Neuronal stem cell (in vitro differentiated cells): ENCODE measurements at regions not wholly inside any gene's neighbourhood (a gene's known extent, or its start where the extent isn't known, plus 50 kb on each side); places are given as distances from the start of the nearest gene placed in this dataset.

Experiments used
- DNase-seq: peaks from one replicate; pipeline ENCODE4 v3.0.0-alpha.2; 2013; ENCODE audit warnings: low spot score
- H2AFZ ChIP-seq: one replicate; pipeline ENCODE4 v1.6.1; 2013; ENCODE audit warnings: mild to moderate bottlenecking, low read length, inconsistent platforms
- H2AK5ac ChIP-seq: 2 replicates; pipeline ENCODE4 v1.6.1; 2013; ENCODE audit warnings: low read depth, mild to moderate bottlenecking, inconsistent platforms, low read length, moderate library complexity, mixed read lengths
- H2BK120ac ChIP-seq: 2 replicates; pipeline ENCODE4 v1.6.1; 2013; ENCODE audit warnings: low read depth, mild to moderate bottlenecking, inconsistent platforms, low read length, moderate library complexity, mixed read lengths
- H2BK12ac ChIP-seq: one replicate; pipeline ENCODE4 v1.6.1; 2013; ENCODE audit warnings: low read length, inconsistent platforms
- H2BK15ac ChIP-seq: 2 replicates; pipeline ENCODE4 v1.6.1; 2013; ENCODE audit warnings: mild to moderate bottlenecking, low read length, inconsistent platforms, mixed read lengths
- H2BK5ac ChIP-seq: one replicate; pipeline ENCODE4 v1.6.1; 2013; ENCODE audit warnings: inconsistent platforms, mild to moderate bottlenecking, low read length, moderate library complexity
- H3K14ac ChIP-seq: one replicate; pipeline ENCODE4 v1.6.1; 2013; ENCODE audit warnings: low read length, inconsistent platforms
- H3K18ac ChIP-seq: 2 replicates; pipeline ENCODE4 v1.6.1; 2013; ENCODE audit warnings: low read length, inconsistent platforms
- H3K23ac ChIP-seq: 2 replicates; pipeline ENCODE4 v1.6.1; 2013; ENCODE audit warnings: low read depth, mild to moderate bottlenecking, mixed read lengths, low read length, inconsistent platforms; ENCODE audit not compliant: poor library complexity
- H3K27ac ChIP-seq: replicated peaks from 3 replicates; pipeline ENCODE4 v1.5.1; 2013; ENCODE audit warnings: low read length, inconsistent platforms
- H3K27me3 ChIP-seq, 3 experiments: 2 replicates each; pipeline ENCODE4 v1.6.1; 2013; ENCODE audit warnings: low read length in 3 of 3, mild to moderate bottlenecking in 2 of 3, inconsistent platforms in 1 of 3, low read depth in 1 of 3, mixed read lengths in 1 of 3, moderate library complexity in 1 of 3; ENCODE audit not compliant: control insufficient read depth in 3 of 3, insufficient read depth in 3 of 3
- H3K36me3 ChIP-seq, 2 donors: replicated peaks in 1 of 2; 2 replicates each; pipeline ENCODE4 v1.6.1; 2013; ENCODE audit warnings: low read length in 2 of 2; ENCODE audit not compliant: control insufficient read depth in 2 of 2, insufficient read depth in 2 of 2
- H3K4ac ChIP-seq: 2 replicates; pipeline ENCODE4 v1.6.1; 2013; ENCODE audit warnings: inconsistent platforms, mild to moderate bottlenecking, low read length, moderate library complexity
- H3K4me1 ChIP-seq, 2 donors: 1 replicate in 1 of 2; 2 replicates in 1 of 2; pipeline ENCODE4 v1.6.1; 2013; ENCODE audit warnings: low read length in 2 of 2, low read depth in 1 of 2; ENCODE audit not compliant: control insufficient read depth in 2 of 2, insufficient read depth in 1 of 2
- H3K4me2 ChIP-seq: one replicate; pipeline ENCODE4 v1.6.1; 2013; ENCODE audit warnings: mild to moderate bottlenecking, low read length, inconsistent platforms; ENCODE audit not compliant: insufficient read depth, poor library complexity, severe bottlenecking
- H3K4me3 ChIP-seq, 2 donors: 2 replicates each; pipeline ENCODE4 v1.5.1; 2013; ENCODE audit warnings: low read length in 2 of 2, mild to moderate bottlenecking in 2 of 2, inconsistent platforms in 1 of 2, moderate library complexity in 1 of 2
- H3K79me1 ChIP-seq: one replicate; pipeline ENCODE4 v1.6.1; 2013; ENCODE audit warnings: low read depth, mild to moderate bottlenecking, inconsistent platforms, low read length, moderate library complexity
- H3K9ac ChIP-seq: one replicate; pipeline ENCODE4 v1.6.1; 2013; ENCODE audit warnings: mild to moderate bottlenecking, low read depth, low read length, inconsistent platforms; ENCODE audit not compliant: poor library complexity
- H3K9me3 ChIP-seq, 2 donors: replicated peaks in 1 of 2; 2 replicates each; pipeline versions ENCODE3 to v1.6.1; 2013; ENCODE audit warnings: low read length in 2 of 2, mild to moderate bottlenecking in 2 of 2, inconsistent platforms in 1 of 2, low read depth in 1 of 2, mixed read lengths in 1 of 2, moderate library complexity in 1 of 2; ENCODE audit not compliant: control insufficient read depth in 2 of 2, insufficient read depth in 1 of 2
- H4K8ac ChIP-seq: one replicate; pipeline ENCODE4 v1.6.1; 2013; ENCODE audit warnings: low read depth, mild to moderate bottlenecking, inconsistent platforms, low read length, moderate library complexity
- H4K91ac ChIP-seq: one replicate; pipeline ENCODE4 v1.6.1; 2013; ENCODE audit warnings: low read length, low read depth, mild to moderate bottlenecking, inconsistent platforms; ENCODE audit not compliant: poor library complexity
- WGBS, 2 donors: extraction: QIAGEN DNeasy Blood & Tissue Kit; methylation state at CpG; one replicate each; pipeline ENCODE4 v1.1.7; 2013; ENCODE audit warnings: missing lambda C conversion rate in 2 of 2, mixed read lengths in 1 of 2; ENCODE audit not compliant: insufficient read length in 2 of 2, insufficient replicate concordance in 1 of 2; ENCODE audit errors: extremely low coverage in 2 of 2; 5-methylcytosine and 5-hydroxymethylcytosine counted together

GRCh38 chr13:76556627-76557026 lies 329.6 kb downstream of the KCTD12 start:
- Histone ChIP-seq H3K27me3 (peaks cover 0 to 2% (median 0%) of the 10 kb centered on the region in 3 experiments), H3K4me2 (no peak overlapping the region), H2BK15ac (no peak overlapping the region), H3K27ac (no peak overlapping the region), H3K4ac (no peak overlapping the region), H3K4me1 (no peaks in the 10 kb centered on the region), H3K9ac (no peak overlapping the region), H2AK5ac (no peak overlapping the region), H2AFZ (no peak overlapping the region), H3K23ac (no peak overlapping the region), H3K18ac (no peak overlapping the region), H2BK120ac (no peak overlapping the region), H2BK5ac (no peak overlapping the region), H3K79me1 (no peaks in the 10 kb centered on the region), H3K36me3 (no peaks in the 10 kb centered on the region), H3K14ac (no peak overlapping the region), H3K4me3 (no peak overlapping the region), H4K91ac (no peak overlapping the region), H2BK12ac (no peak overlapping the region), H4K8ac (no peak overlapping the region), H3K9me3 (no peaks in the 10 kb centered on the region)
- DNase-seq = no peak
- no CpG with 5 or more reads among the region's 1 CpG for WGBS, 2 donors

DNA sequence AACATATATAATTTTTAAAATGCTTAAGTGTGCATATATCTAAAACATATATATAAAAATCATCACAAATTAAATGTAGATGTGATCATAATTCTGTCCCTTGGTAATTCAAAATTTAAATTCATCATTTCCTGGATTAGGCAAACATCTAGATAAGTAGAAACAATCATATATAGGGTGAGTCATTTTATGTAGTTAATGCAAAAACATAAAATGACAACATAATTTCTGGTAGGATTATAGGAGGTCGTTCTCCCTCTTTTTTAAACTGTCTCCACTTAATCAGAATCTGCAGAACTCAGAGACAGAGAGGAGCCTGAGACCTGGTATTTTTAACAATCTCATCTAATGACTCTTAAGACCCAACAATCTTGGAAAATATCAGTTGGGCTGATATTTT lies 333.4 kb downstream of the KCTD12 start:
- Histone ChIP-seq H3K4me2 (no peak overlapping the region), H2BK5ac (no peak overlapping the region), H2AFZ (no peak overlapping the region), H2BK120ac (no peak overlapping the region), H3K4me3 (no peak overlapping the region), H3K4me1 (no peaks in the 10 kb centered on the region), H3K9ac (no peak overlapping the region), H2BK12ac (no peak overlapping the region), H3K4ac (no peak overlapping the region), H3K9me3 (no peaks in the 10 kb centered on the region), H3K14ac (no peak overlapping the region), H2BK15ac (no peak overlapping the region), H3K36me3 (no peaks in the 10 kb centered on the region), H4K91ac (no peak overlapping the region), H3K27ac (no peak overlapping the region), H2AK5ac (no peak overlapping the region), H3K27me3 (peaks cover 0 to 2% (median 0%) of the 10 kb centered on the region in 3 experiments), H3K79me1 (no peaks in the 10 kb centered on the region), H4K8ac (no peak overlapping the region), H3K23ac (no peak overlapping the region), H3K18ac (no peak overlapping the region)
- no peak for DNase-seq
- no CpG with 5 or more reads among the region's 1 CpG for WGBS, 2 donors

DNA sequence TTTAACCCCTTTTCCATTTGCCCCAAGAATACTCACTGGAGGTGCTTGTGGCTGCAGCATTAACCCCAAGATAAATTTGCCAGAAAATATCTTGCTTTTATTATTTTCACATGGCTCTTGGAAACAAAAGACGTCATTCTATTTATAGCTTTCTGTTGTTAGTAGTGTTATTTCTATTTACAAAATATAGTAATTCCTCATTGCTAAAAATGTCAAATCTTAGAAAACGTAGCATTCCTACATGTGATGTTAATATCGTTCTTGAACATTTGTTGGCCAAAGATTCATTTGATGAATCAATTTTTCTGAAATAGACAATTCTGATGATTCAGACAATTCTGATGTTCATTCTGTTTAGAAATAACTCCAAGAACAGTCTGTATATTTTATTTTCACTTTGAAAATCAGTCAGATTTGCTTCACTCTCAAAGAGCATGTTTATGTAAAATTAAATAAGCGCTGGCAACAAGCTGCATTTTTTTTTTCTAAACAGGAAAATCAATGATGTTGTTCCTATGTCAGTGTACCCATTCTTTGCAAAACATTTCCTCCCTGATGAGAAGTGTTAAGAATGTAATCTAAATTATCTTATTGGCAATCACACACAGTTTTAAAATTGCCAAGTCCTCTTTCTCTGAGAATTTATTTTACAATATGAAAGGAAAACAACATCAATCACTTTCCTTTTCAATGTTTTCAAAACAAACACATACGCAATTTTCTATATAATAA lies 334.0 kb downstream of the KCTD12 start:
- H3K4me2 ChIP-seq = no peak overlapping the region
- H3K18ac ChIP-seq = no peak overlapping the region
- H4K91ac ChIP-seq = no peak overlapping the region
- H2BK12ac ChIP-seq = no peak overlapping the region
- no peak for DNase-seq
- H3K9me3 ChIP-seq = no peaks in the 10 kb centered on the region
- H3K9ac ChIP-seq = no peak overlapping the region
- no peak overlapping the region for H3K4ac ChIP-seq
- no peak overlapping the region for H3K4me3 ChIP-seq
- peaks cover 0 to 2% (median 0%) of the 10 kb centered on the region in 3 experiments for H3K27me3 ChIP-seq
- no peak overlapping the region for H2AK5ac ChIP-seq
- no peak overlapping the region for H2BK120ac ChIP-seq
- no peaks in the 10 kb centered on the region for H3K36me3 ChIP-seq
- H3K79me1 ChIP-seq = no peaks in the 10 kb centered on the region
- no peak overlapping the region for H2BK5ac ChIP-seq
- no peak overlapping the region for H2BK15ac ChIP-seq
- 100% methylated on average over 1 of the region's 5 CpGs; no CpG with 5 or more reads in 1 of the 2 donors for WGBS, 2 donors
- no peak overlapping the region for H3K23ac ChIP-seq
- H3K4me1 ChIP-seq = no peaks in the 10 kb centered on the region
- no peak overlapping the region for H3K27ac ChIP-seq
- no peak overlapping the region for H3K14ac ChIP-seq
- H2AFZ ChIP-seq = no peak overlapping the region
- no peak overlapping the region for H4K8ac ChIP-seq

DNA sequence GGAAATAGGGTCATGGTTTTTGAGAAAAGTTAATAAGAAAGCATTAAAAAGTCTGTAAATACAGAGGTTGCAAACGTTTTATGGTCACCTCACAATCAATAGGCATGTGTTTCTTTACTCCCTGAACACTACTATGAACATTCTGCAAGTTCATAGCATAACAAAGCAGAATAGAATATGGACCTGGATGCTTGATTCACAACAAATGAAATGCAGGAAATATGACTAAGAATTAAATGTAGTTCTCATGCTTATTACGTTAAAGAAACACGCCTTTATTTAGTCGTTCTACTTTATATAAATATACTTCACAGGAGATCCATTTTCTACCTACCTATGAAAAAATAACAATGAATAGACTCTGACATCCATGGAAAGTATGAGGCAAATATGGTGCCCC lies 344.0 kb downstream of the KCTD12 start:
- no peak for DNase-seq
- no peak overlapping the region for H2BK15ac ChIP-seq
- WGBS, 2 donors = no CpG with 5 or more reads among the region's 4 CpGs
- H4K8ac ChIP-seq = no peak overlapping the region
- no peak overlapping the region for H4K91ac ChIP-seq
- H3K36me3 ChIP-seq = no peaks in the 10 kb centered on the region
- H3K27me3 ChIP-seq = no peaks in the 10 kb centered on the region
- H2AFZ ChIP-seq = no peak overlapping the region
- no peaks in the 10 kb centered on the region for H3K9me3 ChIP-seq
- no peak overlapping the region for H3K27ac ChIP-seq
- no peak overlapping the region for H2BK5ac ChIP-seq
- H2AK5ac ChIP-seq = no peak overlapping the region
- no peak overlapping the region for H2BK12ac ChIP-seq
- H3K4me1 ChIP-seq = no peaks in the 10 kb centered on the region
- no peak overlapping the region for H3K14ac ChIP-seq
- no peak overlapping the region for H3K18ac ChIP-seq
- H3K4ac ChIP-seq = no peak overlapping the region
- no peak overlapping the region for H2BK120ac ChIP-seq
- H3K4me3 ChIP-seq = no peak overlapping the region
- no peaks in the 10 kb centered on the region for H3K79me1 ChIP-seq
- H3K23ac ChIP-seq = no peak overlapping the region
- no peak overlapping the region for H3K4me2 ChIP-seq
- H3K9ac ChIP-seq = no peak overlapping the region
